ENCODE measurements at regions not wholly inside any gene's neighbourhood (a gene's known extent, or its start where the extent isn't known, plus 50 kb on each side); places are given as distances from the start of the nearest gene placed in this dataset.

DNA sequence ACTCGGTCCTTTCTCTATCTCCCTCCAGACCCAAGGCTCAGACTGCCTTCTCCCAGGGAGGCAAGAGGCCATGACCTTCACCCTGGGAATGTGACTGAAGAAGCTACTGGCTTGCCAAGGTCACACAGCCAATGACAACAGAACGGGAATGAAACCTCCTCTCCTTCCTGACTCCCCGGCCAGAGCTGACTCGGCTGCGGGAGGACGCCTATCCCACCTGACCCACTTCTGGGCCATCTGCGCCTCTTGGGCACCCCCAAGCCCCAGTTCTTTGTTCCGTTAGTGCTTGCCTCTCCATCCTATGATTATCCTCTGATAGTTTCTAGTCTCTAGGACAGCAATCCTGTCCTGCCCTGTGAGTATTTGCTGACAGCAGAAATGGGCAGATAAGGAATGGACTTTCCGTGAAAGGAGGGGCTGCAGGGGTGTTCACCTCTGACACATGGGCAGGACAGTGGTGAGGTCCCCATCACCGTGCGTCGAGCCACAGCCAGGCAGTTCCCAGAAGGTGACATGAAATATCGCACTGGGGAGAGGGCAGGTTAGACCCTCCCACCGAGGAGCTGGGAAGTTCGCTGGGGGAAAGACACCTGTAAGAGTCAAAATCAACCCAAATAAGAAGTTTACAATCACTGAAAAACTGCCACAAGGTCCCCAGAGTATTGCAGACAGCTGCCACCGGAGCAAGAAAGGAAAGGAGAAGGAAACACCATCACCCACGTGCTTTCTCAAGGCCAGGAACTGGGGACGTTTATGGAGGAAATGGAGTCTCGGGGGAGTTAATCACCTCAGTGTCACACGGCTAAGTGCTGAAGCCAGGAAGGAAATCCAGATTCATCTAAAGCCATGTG is 63.0 kb downstream of the INSIG1 start:
- Histone ChIP-seq H3K4me1 (ENCODE audit: control insufficient read depth in 1 of 2, insufficient read depth in 2 of 2, low read length in 2 of 2) (peaks cover 0 to 3% of the 10 kb centered on the region in 2 donors), H3K4me3 (ENCODE audit: low read depth in 1 of 2, low read length in 2 of 2) (no peak overlapping the region), H3K27ac (ENCODE audit: low read depth, low read length) (no peak overlapping the region), H3K9me3 (ENCODE audit: control insufficient read depth in 1 of 2, low read length in 2 of 2) (no peaks in the 10 kb centered on the region), H3K9ac (ENCODE audit: low read depth in 1 of 2, low read length in 2 of 2) (no peak overlapping the region), H3K27me3 (ENCODE audit: control insufficient read depth in 1 of 2, insufficient read depth in 2 of 2, low read length in 2 of 2) (peaks cover 50 to 56% of the 10 kb centered on the region in 2 donors), H3K36me3 (ENCODE audit: control insufficient read depth in 1 of 2, insufficient read depth in 2 of 2, low read length in 2 of 2) (no peaks in the 10 kb centered on the region)

DNA sequence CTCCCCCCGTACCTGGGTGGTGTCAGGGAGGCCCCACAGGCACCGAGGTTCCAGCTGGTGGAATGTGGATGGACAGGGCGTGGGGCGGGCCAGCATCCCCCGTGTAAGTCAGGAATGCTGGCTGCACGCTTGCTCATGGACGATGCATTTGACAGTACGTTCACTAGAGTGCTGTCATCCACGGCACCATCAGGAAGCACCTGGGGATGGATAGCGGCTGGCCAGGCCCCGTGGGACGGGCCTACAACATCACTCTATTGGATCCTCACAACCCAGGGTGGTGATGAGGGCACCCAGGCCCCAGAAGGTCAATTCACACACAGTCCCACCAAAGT is 63.6 kb downstream of the INSIG1 start:
- Histone ChIP-seq H3K9me3 (ENCODE audit: control insufficient read depth in 1 of 2, low read length in 2 of 2) (no peaks in the 10 kb centered on the region), H3K36me3 (ENCODE audit: control insufficient read depth in 1 of 2, insufficient read depth in 2 of 2, low read length in 2 of 2) (no peaks in the 10 kb centered on the region), H3K9ac (ENCODE audit: low read depth in 1 of 2, low read length in 2 of 2) (no peak overlapping the region), H3K4me3 (ENCODE audit: low read depth in 1 of 2, low read length in 2 of 2) (no peak overlapping the region), H3K4me1 (ENCODE audit: control insufficient read depth in 1 of 2, insufficient read depth in 2 of 2, low read length in 2 of 2) (peaks cover 0 to 3% of the 10 kb centered on the region in 2 donors), H3K27ac (ENCODE audit: low read depth, low read length) (no peak overlapping the region), H3K27me3 (ENCODE audit: control insufficient read depth in 1 of 2, insufficient read depth in 2 of 2, low read length in 2 of 2) (peaks cover 50 to 56% of the 10 kb centered on the region in 2 donors)

DNA sequence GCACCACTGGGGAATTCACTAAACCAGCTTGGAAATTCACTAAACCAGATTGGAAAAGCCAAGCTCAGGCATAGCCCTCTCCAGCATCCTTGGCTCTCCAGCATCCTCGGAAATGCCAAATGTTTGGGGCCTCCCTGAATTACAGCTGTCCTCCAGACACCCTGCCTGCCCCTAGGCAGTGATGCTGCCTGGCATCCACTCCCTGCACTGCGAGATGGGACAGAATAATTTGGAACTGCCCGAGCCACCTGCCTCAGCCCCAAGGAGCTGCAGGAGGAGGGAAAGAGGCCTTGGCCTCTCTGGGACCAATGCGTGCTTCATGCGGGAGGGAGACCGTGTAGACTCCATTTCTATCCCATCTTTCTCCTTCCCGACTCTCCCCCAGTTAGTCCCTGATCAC is 64.3 kb downstream of the INSIG1 start:
- no peaks in the 10 kb centered on the region for H3K36me3 ChIP-seq (ENCODE audit: control insufficient read depth in 1 of 2, insufficient read depth in 2 of 2, low read length in 2 of 2)
- H3K4me3 ChIP-seq (ENCODE audit: low read depth in 1 of 2, low read length in 2 of 2): no peak overlapping the region
- H3K9ac ChIP-seq (ENCODE audit: low read depth in 1 of 2, low read length in 2 of 2): no peak overlapping the region
- H3K27me3 ChIP-seq (ENCODE audit: control insufficient read depth in 1 of 2, insufficient read depth in 2 of 2, low read length in 2 of 2): peaks cover 49 to 54% of the 10 kb centered on the region in 2 donors
- H3K9me3 ChIP-seq (ENCODE audit: control insufficient read depth in 1 of 2, low read length in 2 of 2): no peaks in the 10 kb centered on the region
- H3K4me1 ChIP-seq (ENCODE audit: control insufficient read depth in 1 of 2, insufficient read depth in 2 of 2, low read length in 2 of 2): peaks cover 0 to 3% of the 10 kb centered on the region in 2 donors
- H3K27ac ChIP-seq (ENCODE audit: low read depth, low read length): no peak overlapping the region

GRCh38 chr7:155362380-155363145 is 64.9 kb downstream of the INSIG1 start:
- H3K9me3 ChIP-seq (ENCODE audit: control insufficient read depth in 1 of 2, low read length in 2 of 2): no peaks in the 10 kb centered on the region
- H3K4me1 ChIP-seq (ENCODE audit: control insufficient read depth in 1 of 2, insufficient read depth in 2 of 2, low read length in 2 of 2): peaks cover 0 to 3% of the 10 kb centered on the region in 2 donors
- H3K27ac ChIP-seq (ENCODE audit: low read depth, low read length): no peak overlapping the region
- peaks cover 42 to 48% of the 10 kb centered on the region in 2 donors for H3K27me3 ChIP-seq (ENCODE audit: control insufficient read depth in 1 of 2, insufficient read depth in 2 of 2, low read length in 2 of 2)
- no peaks in the 10 kb centered on the region for H3K36me3 ChIP-seq (ENCODE audit: control insufficient read depth in 1 of 2, insufficient read depth in 2 of 2, low read length in 2 of 2)
- H3K4me3 ChIP-seq (ENCODE audit: low read depth in 1 of 2, low read length in 2 of 2): no peak overlapping the region
- no peak overlapping the region for H3K9ac ChIP-seq (ENCODE audit: low read depth in 1 of 2, low read length in 2 of 2)

DNA sequence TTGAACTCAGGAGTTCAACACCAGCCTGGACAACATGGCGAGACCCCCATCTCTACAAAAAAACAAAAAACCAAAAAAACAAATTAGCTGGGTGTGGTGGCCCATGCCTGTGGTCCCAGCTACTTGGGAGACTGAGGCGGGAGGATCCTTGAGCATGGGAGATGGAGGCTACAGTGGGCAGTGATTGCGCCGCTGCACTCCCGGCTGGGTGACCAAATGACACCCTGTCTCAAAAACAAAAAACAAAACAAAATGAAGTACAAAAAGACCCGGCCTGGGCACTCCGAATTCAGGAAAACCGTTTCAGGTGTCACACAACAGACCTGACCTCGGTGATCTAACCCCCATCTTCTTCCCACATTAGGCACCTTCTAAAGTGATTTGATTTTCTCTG is 65.5 kb downstream of the INSIG1 start:
- peaks cover 0 to 3% of the 10 kb centered on the region in 2 donors for H3K4me1 ChIP-seq (ENCODE audit: control insufficient read depth in 1 of 2, insufficient read depth in 2 of 2, low read length in 2 of 2)
- no peaks in the 10 kb centered on the region for H3K36me3 ChIP-seq (ENCODE audit: control insufficient read depth in 1 of 2, insufficient read depth in 2 of 2, low read length in 2 of 2)
- H3K4me3 ChIP-seq (ENCODE audit: low read depth in 1 of 2, low read length in 2 of 2): no peak overlapping the region
- H3K27me3 ChIP-seq (ENCODE audit: control insufficient read depth in 1 of 2, insufficient read depth in 2 of 2, low read length in 2 of 2): peaks cover 41 to 44% of the 10 kb centered on the region in 2 donors
- no peak overlapping the region for H3K9ac ChIP-seq (ENCODE audit: low read depth in 1 of 2, low read length in 2 of 2)
- no peaks in the 10 kb centered on the region for H3K9me3 ChIP-seq (ENCODE audit: control insufficient read depth in 1 of 2, low read length in 2 of 2)
- H3K27ac ChIP-seq (ENCODE audit: low read depth, low read length): no peak overlapping the region

- Histone ChIP-seq H3K4me3 (ENCODE audit: low read depth in 1 of 2, low read length in 2 of 2) (no peak overlapping the region), H3K4me1 (ENCODE audit: control insufficient read depth in 1 of 2, insufficient read depth in 2 of 2, low read length in 2 of 2) (peaks cover 0 to 3% of the 10 kb centered on the region in 2 donors), H3K9me3 (ENCODE audit: control insufficient read depth in 1 of 2, low read length in 2 of 2) (no peaks in the 10 kb centered on the region), H3K9ac (ENCODE audit: low read depth in 1 of 2, low read length in 2 of 2) (no peak overlapping the region), H3K27ac (ENCODE audit: low read depth, low read length) (no peak overlapping the region), H3K36me3 (ENCODE audit: control insufficient read depth in 1 of 2, insufficient read depth in 2 of 2, low read length in 2 of 2) (no peaks in the 10 kb centered on the region), H3K27me3 (ENCODE audit: control insufficient read depth in 1 of 2, insufficient read depth in 2 of 2, low read length in 2 of 2) (peaks cover 40 to 43% of the 10 kb centered on the region in 2 donors)
Measured at GRCh38 chr7:155363852-155364600, 66.3 kb downstream of the INSIG1 start.

GRCh38 chr7:155365146-155365874 is 67.6 kb downstream of the INSIG1 start:
- H3K4me3 ChIP-seq (ENCODE audit: low read depth in 1 of 2, low read length in 2 of 2): no peak overlapping the region
- H3K9ac ChIP-seq (ENCODE audit: low read depth in 1 of 2, low read length in 2 of 2): no peak overlapping the region
- H3K4me1 ChIP-seq (ENCODE audit: control insufficient read depth in 1 of 2, insufficient read depth in 2 of 2, low read length in 2 of 2): peaks cover 0 to 3% of the 10 kb centered on the region in 2 donors
- H3K27me3 ChIP-seq (ENCODE audit: control insufficient read depth in 1 of 2, insufficient read depth in 2 of 2, low read length in 2 of 2): peaks cover 44% of the 10 kb centered on the region in 2 donors
- no peaks in the 10 kb centered on the region for H3K36me3 ChIP-seq (ENCODE audit: control insufficient read depth in 1 of 2, insufficient read depth in 2 of 2, low read length in 2 of 2)
- no peak overlapping the region for H3K27ac ChIP-seq (ENCODE audit: low read depth, low read length)
- no peaks in the 10 kb centered on the region for H3K9me3 ChIP-seq (ENCODE audit: control insufficient read depth in 1 of 2, low read length in 2 of 2)

DNA sequence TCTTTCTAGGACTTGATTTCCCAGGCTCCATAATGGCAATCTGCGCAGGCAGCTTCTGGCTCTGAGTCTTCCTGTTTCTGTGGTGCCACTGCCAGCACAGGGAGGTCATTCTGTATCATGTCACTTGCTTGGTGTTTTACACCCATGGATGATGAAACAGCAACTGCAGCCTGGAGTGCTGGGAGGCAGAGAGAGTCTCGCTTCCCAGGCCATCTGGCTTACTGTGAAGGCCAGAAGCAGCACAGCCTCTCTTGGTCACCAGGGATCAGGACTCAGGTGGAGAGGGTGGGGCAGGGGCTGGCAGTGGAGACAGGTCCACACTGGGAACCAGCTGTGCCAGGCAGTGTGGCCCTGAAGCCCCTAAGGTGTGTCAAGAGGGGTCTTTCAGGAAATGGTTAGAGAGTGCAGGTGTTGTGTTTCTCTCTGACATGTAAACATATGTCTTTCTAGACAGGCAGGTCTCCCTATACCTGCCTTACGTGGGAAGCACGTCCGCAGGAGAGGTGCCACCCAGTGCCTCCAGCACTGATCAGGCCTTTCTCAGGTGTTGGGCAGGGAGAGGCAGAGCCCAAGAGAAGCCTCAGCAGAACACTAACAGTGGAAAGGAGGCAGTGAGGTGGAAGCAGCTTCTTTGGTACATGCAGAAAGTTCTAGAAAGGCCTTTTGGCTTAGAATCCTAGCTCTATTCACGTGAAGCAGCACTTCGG is 71.4 kb downstream of the INSIG1 start:
- Histone ChIP-seq H3K27me3 (ENCODE audit: control insufficient read depth in 1 of 2, insufficient read depth in 2 of 2, low read length in 2 of 2) (peaks cover 57 to 61% of the 10 kb centered on the region in 2 donors), H3K4me3 (ENCODE audit: low read depth in 1 of 2, low read length in 2 of 2) (no peak overlapping the region), H3K9ac (ENCODE audit: low read depth in 1 of 2, low read length in 2 of 2) (no peak overlapping the region), H3K36me3 (ENCODE audit: control insufficient read depth in 1 of 2, insufficient read depth in 2 of 2, low read length in 2 of 2) (no peaks in the 10 kb centered on the region), H3K4me1 (ENCODE audit: control insufficient read depth in 1 of 2, insufficient read depth in 2 of 2, low read length in 2 of 2) (peaks cover 18 to 25% of the 10 kb centered on the region in 2 donors), H3K27ac (ENCODE audit: low read depth, low read length) (no peak overlapping the region), H3K9me3 (ENCODE audit: control insufficient read depth in 1 of 2, low read length in 2 of 2) (no peaks in the 10 kb centered on the region)

DNA sequence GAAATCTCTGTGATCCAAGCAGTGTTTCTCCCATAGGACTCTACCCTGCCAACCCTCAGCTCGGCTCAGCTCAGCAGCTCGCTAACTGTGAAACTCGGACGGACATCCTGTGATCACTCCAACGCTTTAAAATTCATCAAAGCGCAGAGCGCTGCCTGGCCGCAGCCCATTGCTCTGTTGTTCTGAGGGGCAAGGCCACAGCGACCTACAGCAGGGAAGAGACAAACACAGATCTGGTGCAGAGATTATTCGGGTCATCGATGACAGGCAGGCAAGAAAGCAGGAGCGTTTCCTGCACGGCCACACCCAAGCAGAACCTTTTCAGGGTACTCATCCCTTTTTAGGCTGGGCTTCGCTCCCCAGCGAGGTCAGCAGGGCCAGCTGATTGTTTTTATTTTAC is 72.1 kb downstream of the INSIG1 start:
- Histone ChIP-seq H3K36me3 (ENCODE audit: control insufficient read depth in 1 of 2, insufficient read depth in 2 of 2, low read length in 2 of 2) (no peaks in the 10 kb centered on the region), H3K27me3 (ENCODE audit: control insufficient read depth in 1 of 2, insufficient read depth in 2 of 2, low read length in 2 of 2) (peaks cover 57 to 62% of the 10 kb centered on the region in 2 donors), H3K4me3 (ENCODE audit: low read depth in 1 of 2, low read length in 2 of 2) (no peak overlapping the region), H3K4me1 (ENCODE audit: control insufficient read depth in 1 of 2, insufficient read depth in 2 of 2, low read length in 2 of 2) (peaks cover 20 to 30% of the 10 kb centered on the region in 2 donors), H3K9ac (ENCODE audit: low read depth in 1 of 2, low read length in 2 of 2) (no peak overlapping the region), H3K9me3 (ENCODE audit: control insufficient read depth in 1 of 2, low read length in 2 of 2) (no peaks in the 10 kb centered on the region), H3K27ac (ENCODE audit: low read depth, low read length) (no peak overlapping the region)
